GM19452 (cell line): ENCODE measurements at regions not wholly inside any gene's neighbourhood (a gene's known extent, or its start where the extent isn't known, plus 50 kb on each side); places are given as distances from the start of the nearest gene placed in this dataset.

ENCODE experiments used
- ATAC-seq: cut with Tn5 transposase; IDR thresholded peaks from one replicate; pipeline ENCODE4 v1.9.1; 2021; ENCODE audit not compliant: unreplicated experiment

GRCh38 chr11:45523760-45524159, 141.7 kb downstream of the CHST1 start:
- no peak for ATAC-seq

GRCh38 chr11:45518833-45519535, 146.4 kb downstream of the CHST1 start:
- no peak for ATAC-seq

DNA sequence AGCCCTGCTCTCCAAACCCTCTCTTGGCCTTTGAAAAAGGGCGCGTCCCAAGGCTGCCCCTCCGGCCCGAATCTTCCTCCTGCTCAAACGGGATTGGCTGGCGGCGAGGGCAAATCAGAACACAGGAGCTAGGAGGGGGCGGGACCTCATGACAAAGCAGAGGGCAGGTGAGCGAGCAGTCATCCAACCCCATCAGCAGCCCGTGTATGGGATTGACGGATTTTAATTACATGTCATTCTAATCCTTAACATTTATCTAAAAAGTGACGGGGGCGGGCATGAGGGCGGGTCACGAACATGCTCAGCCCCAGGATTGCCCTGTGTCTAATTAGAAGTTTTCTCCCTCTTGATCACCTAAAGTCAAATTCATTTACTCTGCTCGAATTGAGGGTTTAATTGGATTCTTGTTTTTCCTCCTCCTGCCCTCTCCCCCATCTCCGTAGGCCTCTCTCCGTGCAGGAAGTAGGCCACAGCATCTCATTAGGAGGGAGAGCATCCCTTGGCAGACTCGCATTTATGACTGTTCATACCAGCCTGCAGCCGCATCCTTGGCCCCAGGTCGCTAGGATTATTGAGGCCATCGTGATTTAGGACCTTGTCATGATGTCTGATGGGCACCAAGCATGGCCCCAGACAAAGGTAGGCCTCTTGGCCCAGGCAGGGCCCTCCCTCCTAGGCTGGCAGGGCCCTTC, 147.1 kb downstream of the CHST1 start:
- no peak for ATAC-seq

DNA sequence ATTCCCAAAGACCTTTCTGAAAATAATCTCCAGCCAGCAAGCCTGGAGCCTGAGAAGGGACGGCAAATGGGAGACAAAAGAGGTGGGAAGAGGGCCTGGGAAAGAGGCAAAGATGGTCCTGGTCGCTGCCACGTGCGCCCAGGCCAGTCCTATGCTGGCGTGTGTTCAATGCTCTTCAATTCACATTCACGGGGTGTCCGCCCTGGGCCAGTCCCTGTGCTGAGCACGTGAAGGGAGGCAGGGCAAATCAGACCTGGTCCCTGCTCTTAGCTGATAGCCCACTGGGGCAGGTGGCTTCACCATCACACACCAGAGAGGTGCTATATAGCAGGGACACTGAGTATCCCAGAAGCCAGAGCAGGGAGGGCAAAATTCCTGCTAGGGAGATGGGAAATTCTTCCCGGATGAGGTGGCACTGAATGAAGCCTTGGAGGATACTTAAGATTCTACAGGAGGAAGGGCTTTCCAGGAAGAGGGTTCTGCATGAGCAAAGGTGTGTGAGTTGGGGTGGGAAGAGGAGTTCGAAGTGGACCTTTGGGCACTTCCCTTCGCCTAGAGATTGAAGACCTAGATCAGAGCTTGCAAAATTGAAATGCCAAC, 148.2 kb downstream of the CHST1 start:
- no peak for ATAC-seq

DNA sequence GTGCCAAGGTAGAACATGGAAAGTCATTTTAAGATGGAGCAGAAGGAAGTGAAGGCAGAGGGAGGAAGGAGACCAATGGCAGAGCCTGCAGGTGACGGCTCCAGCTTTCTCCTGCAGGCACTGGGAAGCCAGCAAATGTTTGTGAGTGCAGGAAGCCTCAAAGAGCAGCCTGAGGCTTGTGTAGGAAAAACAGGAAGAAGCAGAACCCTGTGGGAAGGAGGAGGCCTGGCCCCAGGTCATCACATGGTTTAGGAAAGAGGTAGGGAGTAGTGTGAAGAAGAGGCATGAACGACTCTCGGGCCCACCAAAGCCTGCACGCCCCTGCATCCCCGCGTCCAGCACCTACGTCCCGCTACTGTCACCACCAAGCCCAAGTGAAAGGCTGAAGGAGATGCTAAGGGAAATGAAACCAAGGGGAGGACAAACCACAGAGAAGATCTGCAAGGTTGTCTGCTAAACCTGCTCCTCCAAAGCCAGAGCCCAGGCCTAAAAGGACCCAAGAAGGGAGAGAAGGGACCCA, 151.5 kb downstream of the CHST1 start:
- ATAC-seq = no peak

- no peak for ATAC-seq
Observed at GRCh38 chr11:45512471-45513148, 152.8 kb downstream of the CHST1 start.

DNA sequence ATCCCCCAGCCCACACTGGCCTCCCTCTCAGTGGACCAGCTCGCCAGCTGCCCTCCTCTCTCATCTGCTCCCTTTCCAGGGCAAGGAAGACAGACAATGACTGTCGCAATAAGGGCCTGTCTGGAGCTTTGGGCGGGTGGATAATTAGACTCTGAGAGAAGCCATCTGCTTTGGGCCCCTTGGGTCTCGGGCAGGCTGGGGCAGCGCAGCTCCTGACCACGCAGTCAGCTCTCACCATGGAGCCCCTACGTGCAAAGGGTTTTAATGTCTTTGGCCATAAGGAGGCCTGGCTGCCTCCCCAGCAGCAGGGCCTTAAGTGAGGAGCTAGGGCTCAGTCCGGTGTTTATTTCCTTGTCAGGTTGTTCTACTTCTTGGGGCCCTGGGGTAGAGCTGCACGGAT, 153.9 kb downstream of the CHST1 start:
- no peak for ATAC-seq

DNA sequence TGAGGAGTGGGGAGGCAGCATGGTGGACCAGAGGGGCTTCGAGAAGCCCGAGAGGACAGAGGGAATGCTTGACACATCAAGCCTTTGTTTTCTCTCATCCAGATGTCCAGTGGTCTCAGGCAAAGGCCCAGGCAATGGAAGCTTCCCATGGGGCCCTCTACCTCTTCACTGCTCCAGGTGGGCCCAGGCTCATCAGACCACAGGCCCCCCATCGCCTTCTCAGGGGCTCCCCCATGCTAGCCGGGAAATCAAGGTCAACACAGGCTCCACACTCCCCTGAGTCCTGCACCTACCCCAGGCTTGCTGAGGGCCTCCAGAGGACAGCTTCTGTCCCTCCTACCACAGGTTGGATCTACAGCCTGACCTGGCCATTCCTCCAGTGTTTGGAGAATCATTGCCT, 157.5 kb downstream of the CHST1 start:
- no peak for ATAC-seq

DNA sequence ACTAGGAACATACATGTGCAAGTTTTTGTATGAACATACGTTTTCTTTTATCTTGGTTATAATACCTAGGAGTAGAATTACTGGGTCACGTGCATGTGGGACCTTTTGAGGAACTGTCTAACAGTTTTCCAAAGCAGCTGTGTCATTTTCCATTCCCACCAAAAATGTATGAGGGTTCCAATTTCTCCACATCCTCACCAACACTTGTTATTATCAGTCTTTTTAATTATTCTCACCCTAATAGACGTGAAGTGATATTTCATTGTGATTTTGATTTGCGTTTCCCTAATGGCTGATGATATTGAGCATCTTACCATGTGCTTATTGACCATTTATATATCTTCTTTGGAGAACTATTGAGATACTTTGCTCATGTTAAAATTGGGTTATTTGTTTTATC, 162.1 kb downstream of the CHST1 start:
- ATAC-seq = no peak

DNA sequence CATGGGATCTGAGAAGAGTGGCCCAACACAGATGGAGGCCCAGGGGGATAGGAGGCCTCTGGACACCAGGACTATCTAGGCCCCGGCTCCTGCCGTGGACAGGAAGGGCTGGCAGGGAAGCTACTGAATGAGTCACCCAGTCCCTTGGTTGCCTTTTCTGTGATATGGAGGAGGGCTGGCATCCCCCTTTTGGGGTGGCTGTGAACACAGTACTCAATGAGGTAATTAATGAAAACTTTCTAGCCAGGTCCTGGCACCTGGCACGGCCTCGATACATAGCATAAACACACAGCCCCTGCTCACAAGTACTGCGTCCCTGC, 163.2 kb downstream of the CHST1 start:
- no peak for ATAC-seq

DNA sequence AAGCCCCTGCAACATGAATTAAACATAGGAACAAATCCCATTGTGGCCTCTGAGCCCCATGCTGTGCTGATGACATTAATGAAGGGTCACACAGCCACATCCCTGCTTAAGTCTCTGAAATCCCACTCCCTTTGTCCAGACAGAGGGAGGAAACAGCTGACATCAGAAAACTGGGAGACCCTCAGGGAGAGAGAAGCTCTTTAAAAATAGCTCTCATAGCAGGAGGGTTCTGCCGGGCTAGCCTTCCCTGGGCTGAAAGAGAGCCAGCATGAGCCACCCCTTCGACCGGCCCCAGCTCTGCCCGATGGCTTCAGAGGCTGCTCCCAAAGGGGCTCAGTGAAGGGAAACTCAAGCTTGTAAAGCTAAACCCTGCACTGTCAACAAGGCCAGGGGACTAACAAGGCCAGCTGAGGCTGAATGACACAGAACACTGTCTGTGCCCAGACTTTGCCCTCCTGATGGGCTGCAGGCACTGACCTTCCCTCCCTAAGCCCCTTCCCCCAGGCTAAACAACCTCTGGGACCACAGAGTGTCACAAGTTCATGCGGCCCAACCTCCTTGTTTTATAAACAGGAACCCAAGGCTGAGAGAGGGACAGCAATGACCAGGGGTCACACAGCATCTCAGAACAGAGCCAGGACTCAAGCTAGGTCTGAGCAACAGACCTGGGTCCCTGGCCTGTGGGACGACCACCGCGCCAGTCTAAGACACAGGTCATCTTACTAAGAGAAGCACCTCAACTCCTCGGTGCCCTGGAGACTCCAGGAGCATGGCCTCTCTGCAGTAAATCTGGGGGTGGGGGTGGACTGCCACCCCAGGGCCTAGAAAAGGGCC, 163.8 kb downstream of the CHST1 start:
- no peak for ATAC-seq

- ATAC-seq = no peak
Observed at GRCh38 chr11:45500451-45500850, 165.0 kb downstream of the CHST1 start.

DNA sequence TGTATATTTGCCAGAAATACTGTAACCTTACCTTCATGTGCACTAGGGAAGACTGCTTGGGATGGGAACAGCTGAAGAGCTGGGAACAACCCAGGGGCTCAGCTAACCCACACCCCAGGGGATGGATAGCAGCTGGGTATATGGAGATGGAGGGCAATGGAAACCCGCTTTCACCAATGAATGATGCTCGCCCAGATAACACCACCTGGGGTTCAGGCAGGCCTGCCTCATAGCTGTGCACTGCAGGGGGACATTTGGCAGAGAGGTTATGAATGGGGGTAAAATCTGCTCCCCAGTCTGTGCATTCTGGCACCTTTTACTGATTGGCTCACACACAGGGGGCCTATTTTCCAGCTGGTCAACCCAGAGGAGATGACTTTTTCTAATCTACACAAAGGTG, 170.7 kb downstream of the CHST1 start:
- no peak for ATAC-seq

GRCh38 chr11:45489281-45489905, 176.0 kb downstream of the CHST1 start:
- ATAC-seq = no peak

- no peak for ATAC-seq
Observed at GRCh38 chr11:45486461-45486860, 179.0 kb downstream of the CHST1 start.

DNA sequence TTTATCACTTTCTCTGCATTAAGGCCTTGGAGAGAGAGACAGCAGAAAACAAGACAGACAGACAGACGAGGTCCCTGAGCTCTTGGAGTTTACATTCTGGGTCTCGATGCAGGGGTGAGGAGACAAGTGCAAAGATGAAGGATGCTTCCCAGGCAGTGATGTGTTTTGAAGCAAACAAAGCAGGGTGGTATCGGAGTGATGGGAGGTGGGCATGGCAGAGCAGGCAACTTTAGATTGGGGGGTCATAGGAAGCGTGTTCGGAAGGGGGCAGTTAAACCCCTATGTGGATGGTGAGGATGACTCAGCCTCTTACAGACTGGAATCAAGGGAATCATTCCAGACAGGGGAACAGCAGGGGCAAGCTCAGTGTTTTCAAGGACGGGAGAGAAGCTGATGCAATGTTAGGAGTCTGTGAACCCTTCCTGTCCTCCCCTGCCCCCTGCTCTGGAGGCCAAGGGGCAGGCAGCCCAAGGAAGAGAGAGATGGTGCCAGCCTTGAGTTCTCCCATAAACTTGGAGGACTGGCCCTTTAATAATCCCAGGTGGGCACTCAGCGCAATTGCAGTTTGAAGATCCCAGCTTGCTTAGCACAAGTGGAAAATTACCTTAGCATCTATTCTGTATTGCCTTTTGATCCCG, 180.2 kb downstream of the CHST1 start:
- ATAC-seq = no peak

DNA sequence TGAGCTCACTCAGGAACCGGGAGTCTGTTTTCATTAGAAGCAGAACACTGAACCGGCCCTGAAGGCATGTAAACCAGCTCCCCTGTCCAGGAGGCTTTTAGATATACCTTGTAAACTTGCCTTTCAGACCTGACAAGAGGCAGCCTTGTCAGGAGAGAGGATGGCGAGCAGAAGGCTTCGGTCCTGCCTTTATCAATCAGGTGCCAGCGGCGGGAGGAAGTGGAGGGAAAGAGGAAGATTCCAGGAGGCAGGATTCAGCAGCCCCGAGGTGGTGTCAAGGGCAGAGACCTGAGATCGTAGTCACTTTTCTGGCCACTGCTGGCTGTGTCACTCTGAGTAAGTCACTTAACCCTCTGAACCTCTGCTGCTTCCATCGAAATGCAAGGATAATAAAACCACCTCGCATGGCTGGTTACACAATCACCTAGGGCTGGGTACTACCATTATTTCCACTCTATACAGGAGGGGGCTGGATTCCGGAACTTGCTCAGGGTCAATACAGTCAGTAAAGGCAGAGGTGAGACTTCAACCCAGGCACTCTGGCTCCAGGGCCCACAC, 181.0 kb downstream of the CHST1 start:
- ATAC-seq = no peak

- no peak for ATAC-seq
Observed at GRCh38 chr11:45483416-45483815, 182.0 kb downstream of the CHST1 start.

GRCh38 chr11:45482331-45482730, 183.1 kb downstream of the CHST1 start:
- no peak for ATAC-seq

GRCh38 chr11:45481026-45481425, 184.4 kb downstream of the CHST1 start:
- ATAC-seq = no peak
